ENCODE measurements at regions not wholly inside any gene's neighbourhood (a gene's known extent, or its start where the extent isn't known, plus 50 kb on each side); places are given as distances from the start of the nearest gene placed in this dataset.
"Not testable (repeated sequence)": the region's sequence is repeated elsewhere in the genome, so short reads cannot be mapped to it uniquely, and the experiment has no call there.

- H3K9me3 ChIP-seq, H3K9ac ChIP-seq, H3K4me2 ChIP-seq, H3K27me3 ChIP-seq, H3K36me3 ChIP-seq, H3K4me1 ChIP-seq, H3K4me3 ChIP-seq, H3K27ac ChIP-seq, H4K20me1 ChIP-seq: not testable (repeated sequence)
Observed at GRCh38 chr15:44817797-44818196, 81.5 kb downstream of the TRIM69 start.

DNA sequence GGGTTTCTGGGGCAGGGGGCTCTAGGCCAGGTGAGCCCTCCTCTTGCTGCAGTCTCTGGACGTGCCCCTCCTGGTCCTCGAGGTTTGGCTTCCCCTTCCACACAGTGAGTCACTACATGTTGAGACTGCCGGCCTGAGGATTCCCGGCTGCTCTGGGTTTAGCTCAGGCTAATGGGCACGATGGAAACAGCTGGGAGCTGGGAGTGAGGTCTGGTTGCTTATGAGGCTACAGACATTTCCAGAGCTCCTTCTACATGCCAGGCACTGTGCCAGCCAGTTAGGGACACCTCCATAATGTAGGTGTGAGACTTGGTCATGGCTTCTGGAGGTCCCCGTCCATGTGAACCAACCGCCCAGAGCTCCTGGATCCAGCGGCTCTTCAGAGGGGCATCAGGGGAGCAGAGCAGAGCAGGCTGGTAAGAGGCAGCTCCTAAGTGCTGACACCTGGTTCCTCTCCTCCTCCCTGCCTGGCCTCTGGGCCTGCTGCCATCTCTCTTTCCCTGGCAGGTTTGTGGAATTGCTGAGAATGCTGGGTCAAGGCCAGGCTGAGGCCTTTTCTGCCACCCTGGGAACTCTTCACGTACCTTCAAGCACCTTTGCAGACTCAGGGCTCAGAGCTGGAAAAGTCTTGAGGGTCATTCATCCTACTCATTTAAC lies 83.1 kb downstream of the TRIM69 start:
- H3K27ac ChIP-seq, H3K4me3 ChIP-seq, H3K4me2 ChIP-seq, H3K9me3 ChIP-seq, H3K36me3 ChIP-seq, H3K9ac ChIP-seq, H3K4me1 ChIP-seq, H4K20me1 ChIP-seq, H3K27me3 ChIP-seq: not testable (repeated sequence)

GRCh38 chr15:44820535-44820934 lies 84.2 kb downstream of the TRIM69 start:
- H3K9me3 ChIP-seq, H3K36me3 ChIP-seq, H3K4me3 ChIP-seq, H3K9ac ChIP-seq, H3K27me3 ChIP-seq, H4K20me1 ChIP-seq, H3K27ac ChIP-seq, H3K4me2 ChIP-seq, H3K4me1 ChIP-seq: not testable (repeated sequence)

DNA sequence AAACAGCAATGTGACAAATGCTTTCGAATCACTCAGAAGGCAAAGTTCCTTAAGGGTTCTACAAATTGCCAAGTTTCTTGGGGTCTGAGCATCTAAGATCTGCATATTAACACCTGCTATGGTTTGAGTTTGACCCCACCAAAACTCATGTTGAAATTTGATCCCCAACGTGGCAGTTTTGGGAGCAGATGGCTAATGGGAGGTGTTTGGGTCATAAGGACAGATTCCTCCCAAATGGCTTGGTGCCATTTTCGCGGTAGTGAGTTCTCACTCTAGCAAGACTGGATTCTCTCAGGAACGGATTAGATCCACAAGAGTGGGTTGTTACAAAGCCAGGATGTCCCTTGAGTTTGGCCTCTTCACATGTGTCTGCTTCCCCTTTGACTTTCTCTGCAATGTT lies 84.6 kb downstream of the TRIM69 start:
- H3K4me2 ChIP-seq, H3K9ac ChIP-seq, H4K20me1 ChIP-seq, H3K36me3 ChIP-seq, H3K27me3 ChIP-seq, H3K4me3 ChIP-seq, H3K4me1 ChIP-seq, H3K27ac ChIP-seq, H3K9me3 ChIP-seq: not testable (repeated sequence)

DNA sequence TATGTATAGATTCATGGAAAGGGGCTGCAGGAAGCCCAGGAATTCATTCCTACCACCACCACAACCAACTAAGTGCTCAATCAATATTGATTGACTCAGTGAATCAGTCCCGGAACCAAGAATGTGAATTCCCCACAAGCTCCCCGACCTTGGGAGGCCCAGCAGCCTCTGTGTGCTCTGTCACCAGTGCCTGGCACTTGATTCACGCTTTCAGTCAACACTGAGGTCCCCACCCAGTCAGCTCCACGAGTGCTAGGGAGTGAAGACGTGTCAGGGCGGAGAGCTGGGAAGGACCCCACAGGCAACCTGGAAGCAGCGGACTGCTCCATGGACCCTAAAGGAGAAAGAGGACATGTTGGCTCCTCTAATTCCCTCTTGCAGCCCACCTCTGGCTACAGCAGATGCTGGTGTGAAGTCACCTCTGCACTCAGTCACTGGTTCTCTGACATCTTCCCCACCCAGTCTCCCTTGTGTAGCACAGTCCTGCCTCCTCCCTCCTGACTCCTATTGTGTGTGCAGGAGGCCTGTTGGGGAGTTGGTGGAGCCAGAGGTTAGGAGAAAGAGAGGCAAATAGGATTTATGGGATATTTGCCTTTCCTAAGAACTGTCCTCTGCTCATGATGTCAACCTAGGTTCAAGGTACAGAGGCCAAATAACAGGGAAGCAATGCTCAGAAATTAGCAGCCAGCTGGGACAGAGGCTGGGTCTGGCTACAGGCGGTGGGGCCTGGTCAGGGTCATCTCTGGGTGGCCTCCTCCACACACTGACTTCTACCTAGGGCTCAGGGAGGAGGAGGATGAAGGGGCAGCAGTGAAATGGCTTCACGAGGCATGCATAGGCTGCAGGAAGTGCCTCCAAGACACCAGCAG lies 88.2 kb downstream of the TRIM69 start:
- not testable (repeated sequence) for H3K9me3 ChIP-seq, H4K20me1 ChIP-seq, H3K36me3 ChIP-seq, H3K4me3 ChIP-seq, H3K4me2 ChIP-seq, H3K4me1 ChIP-seq, H3K27me3 ChIP-seq, H3K27ac ChIP-seq, H3K9ac ChIP-seq

- not testable (repeated sequence) for H3K4me3 ChIP-seq, H3K9ac ChIP-seq, H3K27ac ChIP-seq, H3K9me3 ChIP-seq, H4K20me1 ChIP-seq, H3K36me3 ChIP-seq, H3K4me2 ChIP-seq, H3K27me3 ChIP-seq
- H3K4me1 ChIP-seq: peaks cover 19% of the 10 kb centered on the region
Observed at GRCh38 chr15:44826583-44826982, 90.3 kb downstream of the TRIM69 start.

DNA sequence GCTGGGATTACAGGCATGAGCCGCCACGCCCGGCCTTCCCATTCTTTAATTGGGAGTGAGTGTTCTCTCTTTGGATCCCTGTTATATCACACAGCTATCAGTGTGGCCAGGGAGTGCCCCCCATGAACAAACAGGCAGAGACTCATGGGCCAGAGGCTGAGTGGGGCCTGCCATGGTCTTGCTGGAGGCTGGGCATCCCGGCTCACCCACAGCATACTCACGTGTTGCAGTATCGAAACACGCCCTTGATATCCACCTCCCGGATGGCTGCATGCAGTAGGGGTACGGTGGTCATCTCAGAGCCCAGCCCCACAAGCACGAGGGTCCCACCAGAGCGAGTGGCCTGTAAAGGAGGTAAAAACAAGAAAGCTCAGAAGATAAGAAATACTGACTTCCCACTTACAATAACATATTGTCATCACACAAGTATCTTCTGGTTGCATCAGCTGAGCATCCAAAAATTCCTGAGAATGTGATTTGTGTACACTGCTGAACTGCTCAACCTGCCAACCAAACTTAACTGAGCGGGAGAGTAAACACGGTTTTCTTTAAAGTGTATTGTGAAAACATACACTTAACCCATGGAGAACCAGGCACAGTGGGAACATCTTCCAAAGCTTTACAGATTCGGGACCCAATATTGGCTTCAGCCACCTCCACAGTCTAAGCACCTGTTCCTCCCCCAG lies 92.0 kb downstream of the TRIM69 start:
- H3K36me3 ChIP-seq, H3K9ac ChIP-seq, H3K27me3 ChIP-seq, H3K4me3 ChIP-seq, H4K20me1 ChIP-seq, H3K27ac ChIP-seq, H3K9me3 ChIP-seq, H3K4me2 ChIP-seq: not testable (repeated sequence)
- H3K4me1 ChIP-seq: peaks cover 19% of the 10 kb centered on the region

GRCh38 chr15:44829150-44829549 lies 92.8 kb downstream of the TRIM69 start:
- not testable (repeated sequence) for H3K27ac ChIP-seq, H3K27me3 ChIP-seq, H4K20me1 ChIP-seq, H3K9me3 ChIP-seq, H3K9ac ChIP-seq, H3K4me3 ChIP-seq, H3K36me3 ChIP-seq, H3K4me2 ChIP-seq
- H3K4me1 ChIP-seq: peaks cover 19% of the 10 kb centered on the region

- not testable (repeated sequence) for H3K4me3 ChIP-seq, H3K9me3 ChIP-seq, H3K27me3 ChIP-seq, H4K20me1 ChIP-seq, H3K36me3 ChIP-seq
- Histone ChIP-seq H3K27ac (peak overlapping the region; percentile 60), H3K4me2 (peak overlapping the region; percentile 60), H3K4me1 (peaks cover 19% of the 10 kb centered on the region), H3K9ac (peak overlapping the region; percentile 41; the same call in 1 of the 2 replicates)
Observed at GRCh38 chr15:44830692-44831408, 94.5 kb downstream of the TRIM69 start.

DNA sequence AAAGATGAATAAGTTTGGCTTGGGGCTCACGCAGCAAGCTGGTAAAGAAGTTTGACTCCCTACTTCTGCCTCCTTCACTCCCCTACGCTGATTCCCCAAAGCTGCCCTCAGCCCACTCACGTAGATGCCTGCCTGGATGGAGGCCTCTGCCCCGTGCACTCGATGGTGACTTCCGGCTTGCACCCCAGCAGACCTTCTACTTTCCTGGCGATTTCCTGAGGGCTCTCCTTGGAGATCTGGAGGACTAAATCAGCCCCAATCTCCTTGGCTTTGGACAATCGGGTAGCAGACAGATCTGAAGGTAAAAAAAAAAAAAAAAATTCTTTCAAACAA lies 95.0 kb downstream of the TRIM69 start:
- H3K4me3 ChIP-seq, H4K20me1 ChIP-seq, H3K9ac ChIP-seq, H3K9me3 ChIP-seq, H3K36me3 ChIP-seq, H3K27me3 ChIP-seq: not testable (repeated sequence)
- Histone ChIP-seq H3K4me1 (peaks cover 19% of the 10 kb centered on the region), H3K27ac (peak overlapping the region; percentile 60), H3K4me2 (peak overlapping the region; percentile 60)

DNA sequence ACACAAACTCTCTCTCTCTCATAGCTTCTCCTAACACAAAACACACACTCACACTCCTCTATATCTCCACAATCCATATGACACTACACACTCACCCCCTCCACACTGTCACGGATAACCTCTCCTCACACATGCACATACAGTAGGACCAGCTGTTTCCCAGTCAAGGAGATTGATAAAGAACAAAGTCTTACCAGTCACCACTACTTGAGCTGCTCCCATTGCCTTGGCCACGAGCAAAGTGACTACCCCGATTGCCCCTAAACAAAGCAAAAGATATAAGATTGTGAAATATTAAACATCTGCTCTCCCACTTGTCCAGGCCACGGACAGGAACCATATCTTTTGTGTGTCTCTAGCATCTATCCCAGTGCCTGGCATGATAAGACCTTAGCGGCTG lies 95.8 kb downstream of the TRIM69 start:
- H3K9me3 ChIP-seq, H3K4me3 ChIP-seq, H3K4me2 ChIP-seq, H3K9ac ChIP-seq, H4K20me1 ChIP-seq, H3K27me3 ChIP-seq, H3K27ac ChIP-seq, H3K36me3 ChIP-seq: not testable (repeated sequence)
- peaks cover 19% of the 10 kb centered on the region for H3K4me1 ChIP-seq

DNA sequence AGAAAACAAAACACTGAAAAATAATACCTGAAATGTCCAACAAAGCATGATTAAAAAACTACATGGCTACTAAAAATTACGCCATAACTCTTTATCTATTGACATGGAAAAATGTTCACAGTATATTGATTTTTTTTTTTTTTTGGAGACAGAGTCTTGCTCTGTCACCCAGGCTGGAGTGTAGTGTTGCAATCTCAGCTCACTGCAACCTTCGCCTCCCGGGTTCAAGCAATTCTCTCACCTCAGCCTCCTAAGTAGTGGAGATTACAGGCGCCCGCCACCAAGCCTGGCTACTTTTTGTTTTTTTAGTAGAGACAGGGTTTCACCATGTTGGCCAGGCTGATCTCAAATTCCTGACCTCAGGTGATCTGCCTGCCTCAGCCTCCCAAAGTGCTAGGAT lies 96.8 kb downstream of the TRIM69 start:
- H3K4me1 ChIP-seq: peaks cover 15% of the 10 kb centered on the region
- H3K27me3 ChIP-seq, H3K36me3 ChIP-seq, H3K9ac ChIP-seq, H3K4me3 ChIP-seq, H3K27ac ChIP-seq, H3K9me3 ChIP-seq, H3K4me2 ChIP-seq, H4K20me1 ChIP-seq: not testable (repeated sequence)

DNA sequence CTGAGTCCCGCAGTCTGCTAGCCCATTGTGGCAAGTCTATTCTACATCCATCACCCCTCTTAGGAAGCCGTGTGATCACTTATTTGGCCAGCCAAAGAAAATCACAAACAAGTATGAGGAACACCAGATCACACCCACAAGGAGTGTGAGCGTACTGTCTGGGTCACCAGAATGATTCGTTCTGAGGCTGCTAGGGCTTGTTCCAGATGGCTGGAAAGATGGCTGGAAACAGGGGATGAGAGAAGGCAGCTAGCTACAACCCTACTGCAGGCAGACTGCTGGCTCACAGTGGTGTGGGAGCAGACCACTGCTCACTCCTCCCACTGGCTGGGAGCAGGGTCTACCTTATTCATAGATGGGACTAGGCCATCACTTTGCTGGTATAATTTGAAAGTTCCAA lies 97.4 kb downstream of the TRIM69 start:
- H3K4me1 ChIP-seq: peaks cover 14% of the 10 kb centered on the region
- H3K4me2 ChIP-seq, H3K9me3 ChIP-seq, H3K4me3 ChIP-seq, H3K27ac ChIP-seq, H4K20me1 ChIP-seq, H3K36me3 ChIP-seq, H3K9ac ChIP-seq, H3K27me3 ChIP-seq: not testable (repeated sequence)

GRCh38 chr15:44835082-44835481 lies 98.8 kb downstream of the TRIM69 start:
- H3K9me3 ChIP-seq, H3K4me3 ChIP-seq, H3K36me3 ChIP-seq, H3K27me3 ChIP-seq, H4K20me1 ChIP-seq, H3K27ac ChIP-seq, H3K9ac ChIP-seq, H3K4me2 ChIP-seq: not testable (repeated sequence)
- peaks cover 25% of the 10 kb centered on the region for H3K4me1 ChIP-seq
